ENCODE measurements at regions not wholly inside any gene's neighbourhood (a gene's known extent, or its start where the extent isn't known, plus 50 kb on each side); places are given as distances from the start of the nearest gene placed in this dataset.

GRCh38 chr16:8260140-8260539 lies 330.2 kb downstream of the TMEM114 start (continued):
- no peak for TF ChIP-seq CHD7 (IDR thresholded peaks at IDR 0.05; ENCODE audit: insufficient replicate concordance, low read length)
- no peak for TF ChIP-seq POLR2AphosphoS5 (IDR thresholded peaks at IDR 0.05; ENCODE audit: low read depth, low read length)
- no peak for TF ChIP-seq FOSL1 (IDR thresholded peaks at IDR 0.05; ENCODE audit: insufficient read depth, low read depth, low read length)
- TF ChIP-seq SAP30 (IDR thresholded peaks at IDR 0.05; ENCODE audit: insufficient read depth, insufficient replicate concordance, low read length) = no peak
- no peak for TF ChIP-seq CHD1 (IDR thresholded peaks at IDR 0.05; ENCODE audit: low read depth, low read length)
- TF ChIP-seq RFX5 (IDR thresholded peaks at IDR 0.05; ENCODE audit: borderline replicate concordance, low read depth, low read length) = no peak
- TF ChIP-seq SP2 (IDR thresholded peaks at IDR 0.05; ENCODE audit: low read length) = no peak
- TF ChIP-seq EP300 (IDR thresholded peaks at IDR 0.05; ENCODE audit: borderline replicate concordance in 1 of 2, low read depth in 2 of 2, low read length in 2 of 2) = no peak
- TF ChIP-seq ASH2L (IDR thresholded peaks at IDR 0.05; ENCODE audit: low read length) = no peak
- no peak for TF ChIP-seq NRF1 (IDR thresholded peaks at IDR 0.05; ENCODE audit: low read depth, low read length)
- TF ChIP-seq CBX8 (IDR thresholded peaks at IDR 0.05; ENCODE audit: borderline replicate concordance, low read depth, low read length) = no peak
- no peak for TF ChIP-seq SUZ12 (IDR thresholded peaks at IDR 0.05; ENCODE audit: low read length)
